CD4-positive, alpha-beta T cell treated with Interleukin-1 beta for 1 hour (primary cell): ENCODE measurements at regions not wholly inside any gene's neighbourhood (a gene's known extent, or its start where the extent isn't known, plus 50 kb on each side); places are given as distances from the start of the nearest gene placed in this dataset.

ENCODE experiments used
- DNase-seq, 2 donors: peaks; one replicate each; pipeline ENCODE4 v3.0.0-alpha.2; 2020 to 2022

DNA sequence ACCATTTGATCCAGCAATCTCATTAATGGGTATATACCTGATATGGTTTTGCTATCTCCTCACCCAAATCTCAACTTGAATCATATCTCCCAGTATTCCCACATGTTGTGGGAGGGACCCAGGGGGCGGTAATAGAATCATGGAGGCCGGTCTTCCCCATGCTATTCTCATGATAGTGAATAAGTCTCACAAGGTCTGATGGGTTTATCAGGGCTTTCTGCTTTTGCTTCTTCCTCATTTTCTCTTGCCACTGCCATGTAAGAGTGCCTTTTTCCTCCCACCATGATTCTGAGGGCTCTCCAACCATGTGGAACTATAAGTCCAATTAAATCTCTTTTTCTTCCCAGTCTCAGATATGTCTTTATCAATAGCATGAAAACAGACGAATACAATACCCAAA is 74.5 kb upstream of the APC start:
- no peak for DNase-seq

DNA sequence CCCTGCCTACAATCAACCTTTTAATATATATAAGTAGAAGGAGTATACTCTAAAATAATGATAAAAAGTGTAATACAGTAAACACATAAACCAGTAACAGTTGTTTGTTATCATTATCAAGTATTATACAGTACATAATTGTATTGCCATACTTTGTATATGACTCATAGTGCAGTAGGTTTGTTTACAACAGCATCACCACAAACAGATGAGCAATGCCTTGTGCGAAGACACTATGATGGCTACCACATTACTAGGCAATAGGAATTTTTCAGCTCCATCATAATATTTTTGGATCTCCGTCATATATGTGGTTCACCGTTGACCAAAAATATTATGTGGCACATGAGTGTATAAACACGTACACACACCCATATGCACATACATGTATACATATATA is 69.7 kb upstream of the APC start:
- no peak for DNase-seq

GRCh38 chr5:112668911-112669310 is 68.8 kb upstream of the APC start:
- no peak for DNase-seq

DNA sequence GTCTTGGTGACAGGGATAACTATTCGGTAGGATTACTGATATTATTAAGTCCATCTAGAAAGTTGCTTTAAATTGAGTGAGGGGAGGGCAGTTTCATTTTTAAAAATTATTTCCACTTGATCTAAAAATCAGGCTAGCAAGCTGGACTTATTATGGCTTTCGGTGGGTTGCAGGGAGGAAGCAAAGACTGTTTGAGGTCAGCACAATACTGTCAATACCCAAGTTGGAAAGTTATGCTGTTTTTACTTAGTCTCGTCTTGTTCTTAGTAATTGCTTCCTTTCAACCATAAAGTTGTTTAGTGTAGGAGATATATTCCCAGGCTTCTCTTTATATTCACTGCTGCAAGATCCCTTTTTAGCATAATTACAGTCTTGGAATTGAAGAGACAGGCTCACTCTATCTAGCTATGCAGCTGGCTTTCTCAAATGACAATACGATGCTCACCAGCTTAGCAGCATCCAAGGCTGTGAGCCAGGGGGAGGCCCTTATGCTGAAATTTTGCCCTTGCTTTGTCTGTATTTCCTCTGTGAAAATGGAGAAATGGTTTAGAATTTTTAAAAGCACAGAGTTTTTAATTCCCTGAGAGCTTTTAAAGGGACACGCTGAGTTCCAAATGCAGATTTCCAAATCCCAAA is 68.2 kb upstream of the APC start:
- DNase-seq = no peak

GRCh38 chr5:112671687-112672086 is 66.0 kb upstream of the APC start:
- DNase-seq = no peak

DNA sequence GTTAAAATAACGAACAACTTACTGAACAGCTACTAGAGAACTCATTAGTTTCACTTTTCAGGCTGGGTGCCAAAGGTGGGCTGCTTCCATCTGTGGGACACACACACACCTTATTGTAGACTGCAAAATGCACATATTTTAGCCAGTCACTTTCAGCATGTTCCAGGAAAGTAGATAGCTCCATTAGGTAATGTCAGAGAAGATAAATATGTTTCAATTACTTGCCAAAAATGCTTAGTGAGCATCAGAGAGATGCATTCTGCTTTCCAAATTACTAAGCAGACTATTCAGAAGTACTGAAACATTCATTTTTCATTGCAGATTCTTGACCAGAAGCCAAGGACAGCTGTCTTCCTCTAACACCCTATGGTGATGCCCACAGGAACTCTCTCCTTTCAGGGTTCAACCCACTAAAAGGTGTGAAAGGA is 56.2 kb upstream of the APC start:
- no peak for DNase-seq

GRCh38 chr5:112682621-112683061 is 55.0 kb upstream of the APC start:
- no peak for DNase-seq

DNA sequence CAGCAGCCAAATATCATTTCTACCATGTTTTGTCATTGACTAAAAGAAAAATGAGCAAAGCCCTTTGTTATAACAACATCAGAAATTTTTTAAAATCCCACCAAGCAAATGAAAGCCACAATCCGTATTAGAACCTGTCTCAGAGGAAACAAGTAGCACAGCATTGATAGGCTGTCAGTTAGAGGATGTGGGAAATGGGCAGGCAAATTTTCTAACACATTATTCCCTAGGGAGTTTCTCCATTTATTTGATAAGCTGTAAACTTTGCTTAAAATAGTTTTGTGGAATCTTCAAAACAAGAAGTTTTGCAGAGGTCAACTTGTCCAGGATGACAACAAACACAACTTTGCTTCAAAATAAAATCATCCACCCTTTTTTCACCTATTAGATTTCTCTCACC is 53.6 kb upstream of the APC start:
- no peak for DNase-seq

DNA sequence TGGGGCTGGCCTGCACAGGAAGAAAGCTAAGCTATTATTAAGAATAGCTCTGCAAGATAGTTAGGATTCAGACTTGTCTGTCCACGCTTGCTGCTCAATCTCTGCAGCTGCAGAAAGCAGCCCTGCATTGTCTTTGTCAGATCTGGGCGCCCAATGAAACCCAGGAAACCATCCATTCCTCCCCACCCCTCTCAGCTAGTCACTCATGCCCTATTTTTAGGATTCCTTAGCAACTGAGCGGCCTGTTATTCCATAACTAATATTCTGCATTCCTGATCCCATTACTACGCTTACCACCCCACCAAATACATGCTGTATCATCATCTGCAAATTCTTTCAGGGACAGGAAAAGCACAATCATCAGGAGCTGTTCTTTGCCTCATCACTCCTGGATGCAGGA is 52.9 kb upstream of the APC start:
- no peak for DNase-seq

GRCh38 chr5:112685386-112685785 is 52.3 kb upstream of the APC start:
- DNase-seq = no peak

DNA sequence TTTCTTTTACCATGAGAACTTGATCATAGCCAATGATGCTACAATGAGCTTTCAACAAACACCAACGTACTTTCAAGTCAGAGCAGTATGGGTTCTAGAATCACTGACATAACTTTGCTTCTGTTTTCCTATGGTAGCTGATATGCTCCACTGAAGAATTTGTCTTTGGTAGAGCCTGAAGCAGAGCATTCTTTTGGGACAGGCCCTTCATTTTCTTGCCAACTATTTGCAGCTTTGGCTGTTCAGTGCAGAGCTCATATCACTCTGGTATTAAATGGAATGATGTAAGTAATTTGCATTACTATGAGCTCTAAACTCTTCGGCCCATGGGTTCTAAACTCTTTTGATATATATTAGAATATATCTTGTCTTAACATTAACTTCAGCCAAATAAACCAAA is 51.8 kb upstream of the APC start:
- no peak for DNase-seq

- no peak for DNase-seq
These were observed 51.0 kb upstream of the APC start for GRCh38 chr5:112686675-112687074.

DNA sequence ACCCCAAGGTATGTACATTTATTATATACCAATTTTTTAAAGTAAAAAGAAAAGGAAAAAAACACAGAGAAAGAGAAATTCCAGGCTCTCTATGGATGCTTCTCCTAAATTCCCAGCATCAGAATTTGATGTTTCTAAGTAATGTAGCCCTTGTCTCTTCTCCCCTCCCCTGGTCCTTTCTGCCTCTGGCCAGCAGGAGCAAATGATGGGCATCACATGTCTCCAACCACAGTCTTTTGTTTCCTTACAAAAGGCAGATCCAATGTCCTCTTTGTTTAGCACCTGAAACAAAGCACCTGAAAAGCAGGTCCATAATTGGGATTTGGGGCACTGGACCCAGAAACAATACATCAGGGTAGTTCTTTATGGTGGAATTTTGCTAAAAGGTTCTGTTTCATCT is 50.4 kb upstream of the APC start:
- DNase-seq = no peak
